OCI-LY7 (cell line): ENCODE measurements at regions not wholly inside any gene's neighbourhood (a gene's known extent, or its start where the extent isn't known, plus 50 kb on each side); places are given as distances from the start of the nearest gene placed in this dataset.

Experiments
- BruUV-seq: library from RNA; stranded (reverse); fragments of 400-500 nt; replicated peaks from 2 replicates; lab custom pipeline; 2021; lab: Mats Ljungman, UMichigan
- CTCF ChIA-PET: fragments of 300-600 bp; sonication (Branson Sonifier 250); formaldehyde crosslinking; loops from one replicate; lab custom pipeline; 2022; ENCODE audit warnings: antibody characterized with exemption; ENCODE audit not compliant: unreplicated experiment; lab: Charles Lee
- POLR2A ChIA-PET: fragments of 300-600 bp; sonication (Branson Sonifier 250); formaldehyde crosslinking; loops from one replicate; lab custom pipeline; 2022; ENCODE audit warnings: antibody characterized with exemption; lab: Charles Lee
- DNase-seq: peaks from one replicate; pipeline ENCODE4 v3.0.0-alpha.2; 2015; ENCODE audit warnings: low spot score
- H2AFZ ChIP-seq: fragments of 200-600 bp; sonication (generic), shearing (Covaris generic); 2 replicates; pipeline ENCODE4 v1.6.1; 2014; ENCODE audit warnings: mild to moderate bottlenecking, antibody characterized with exemption, low read length, moderate library complexity
- H3K27ac ChIP-seq: fragments of 200-600 bp; sonication (generic); 2 replicates; pipeline ENCODE4 v1.5.1; 2014; ENCODE audit warnings: mixed run types, low read depth, mild to moderate bottlenecking, moderate library complexity, low read length, inconsistent platforms; ENCODE audit not compliant: poor library complexity, severe bottlenecking
- H3K36me3 ChIP-seq: fragments of 200-600 bp; sonication (generic); 2 replicates; pipeline ENCODE4 v1.6.1; 2014; ENCODE audit warnings: mild to moderate bottlenecking, antibody characterized with exemption, low read length, moderate library complexity, mixed read lengths; ENCODE audit not compliant: insufficient read depth
- H3K4me1 ChIP-seq: fragments of 200-600 bp; sonication (generic); 2 replicates; pipeline ENCODE4 v1.5.1; 2014; ENCODE audit warnings: mild to moderate bottlenecking, low read length; ENCODE audit not compliant: insufficient read depth, poor library complexity, severe bottlenecking
- H3K4me2 ChIP-seq: fragments of 200-600 bp; sonication (generic); 2 replicates; pipeline ENCODE4 v1.6.1; 2014; ENCODE audit warnings: mild to moderate bottlenecking, low read length
- H3K4me3 ChIP-seq: fragments of 200-600 bp; sonication (generic); 2 replicates; pipeline ENCODE4 v1.5.1; 2014; ENCODE audit warnings: mild to moderate bottlenecking, low read depth, low read length; ENCODE audit not compliant: poor library complexity, severe bottlenecking
- H3K79me2 ChIP-seq: fragments of 200-600 bp; sonication (generic); 2 replicates; pipeline ENCODE4 v1.6.1; 2016; ENCODE audit warnings: low read depth, mild to moderate bottlenecking, low read length, moderate library complexity, mixed read lengths; ENCODE audit not compliant: insufficient read depth
- H3K9me2 ChIP-seq: fragments of 200-600 bp; sonication (generic); 2 replicates; pipeline ENCODE4 v1.6.1; 2016; ENCODE audit warnings: mild to moderate bottlenecking, low read length, mixed read lengths; ENCODE audit not compliant: insufficient read depth
- H3K9me3 ChIP-seq: fragments of 200-600 bp; sonication (generic); 2 replicates; pipeline ENCODE4 v1.6.1; 2014; ENCODE audit warnings: mild to moderate bottlenecking, mixed run types, low read length, mixed read lengths
- H4K20me1 ChIP-seq: fragments of 200-600 bp; sonication (generic); 2 replicates; pipeline ENCODE4 v1.6.1; 2014; ENCODE audit warnings: mild to moderate bottlenecking, antibody characterized with exemption, low read length, moderate library complexity, mixed read lengths; ENCODE audit not compliant: insufficient read depth
- EZH2phosphoT487 ChIP-seq: fragments of 200-600 bp; sonication (generic); IDR thresholded peaks from 2 replicates; pipeline ENCODE4 v1.6.1; 2018; ENCODE audit warnings: low read depth, borderline replicate concordance, mild to moderate bottlenecking, mixed run types, antibody characterized with exemption, low read length, moderate library complexity, mixed read lengths
- intact Hi-C: fragments of 100-400 bp; cut with micrococcal nuclease; formaldehyde crosslinking; loops from one replicate; pipeline ENCODE4 v1.10.0; 2022; ENCODE audit not compliant: unreplicated experiment
- TF ChIP-seq, protein P1 (sequence below): fragments of 200-600 bp; sonication (generic); conservative IDR thresholded peaks from 2 replicates; pipeline ENCODE4 v1.5.1; 2014; ENCODE audit warnings: mild to moderate bottlenecking, antibody characterized with exemption, low read length, moderate library complexity, mixed read lengths

DNA sequence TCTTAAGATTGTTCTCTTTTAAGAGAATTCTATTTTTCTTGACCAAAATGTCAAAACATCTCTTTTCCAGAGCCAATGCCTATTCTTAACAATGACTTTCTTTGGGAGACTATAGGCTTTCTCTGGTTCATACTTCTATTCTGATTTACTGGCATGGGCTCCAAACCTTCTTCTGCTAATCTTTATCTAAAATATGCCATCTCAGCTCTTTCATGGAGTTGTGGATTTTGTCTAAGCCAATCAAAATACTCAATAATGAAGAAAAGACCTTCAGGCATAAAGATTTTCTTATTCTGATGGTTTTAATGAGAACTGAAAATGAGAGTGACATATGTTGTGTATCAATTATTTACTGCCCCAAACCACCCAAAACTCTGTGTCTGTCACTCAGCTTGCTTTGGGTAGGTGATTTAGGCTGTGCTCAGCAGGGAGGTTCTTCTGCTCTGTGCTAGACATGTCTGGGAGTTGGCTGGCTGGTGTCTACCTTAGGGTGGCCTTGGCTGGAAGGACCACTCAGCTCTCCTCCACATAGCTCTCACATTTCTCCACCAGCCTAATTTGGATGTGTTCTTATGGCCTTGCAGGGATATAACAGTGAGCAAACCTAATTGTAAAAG lies 270.8 kb downstream of the PRDM2 start:
- no peaks in the 10 kb centered on the region for H3K9me2 ChIP-seq
- DNase-seq: no peak
- BruUV-seq: no TSS peak
- H3K4me1 ChIP-seq: no peaks in the 10 kb centered on the region
- no peaks in the 10 kb centered on the region for H3K9me3 ChIP-seq
- no peak overlapping the region for H3K4me3 ChIP-seq
- intact Hi-C loops: no loop called here
- CTCF ChIA-PET: no interaction called here
- H2AFZ ChIP-seq: no peak overlapping the region
- TF ChIP-seq, protein P1, sequence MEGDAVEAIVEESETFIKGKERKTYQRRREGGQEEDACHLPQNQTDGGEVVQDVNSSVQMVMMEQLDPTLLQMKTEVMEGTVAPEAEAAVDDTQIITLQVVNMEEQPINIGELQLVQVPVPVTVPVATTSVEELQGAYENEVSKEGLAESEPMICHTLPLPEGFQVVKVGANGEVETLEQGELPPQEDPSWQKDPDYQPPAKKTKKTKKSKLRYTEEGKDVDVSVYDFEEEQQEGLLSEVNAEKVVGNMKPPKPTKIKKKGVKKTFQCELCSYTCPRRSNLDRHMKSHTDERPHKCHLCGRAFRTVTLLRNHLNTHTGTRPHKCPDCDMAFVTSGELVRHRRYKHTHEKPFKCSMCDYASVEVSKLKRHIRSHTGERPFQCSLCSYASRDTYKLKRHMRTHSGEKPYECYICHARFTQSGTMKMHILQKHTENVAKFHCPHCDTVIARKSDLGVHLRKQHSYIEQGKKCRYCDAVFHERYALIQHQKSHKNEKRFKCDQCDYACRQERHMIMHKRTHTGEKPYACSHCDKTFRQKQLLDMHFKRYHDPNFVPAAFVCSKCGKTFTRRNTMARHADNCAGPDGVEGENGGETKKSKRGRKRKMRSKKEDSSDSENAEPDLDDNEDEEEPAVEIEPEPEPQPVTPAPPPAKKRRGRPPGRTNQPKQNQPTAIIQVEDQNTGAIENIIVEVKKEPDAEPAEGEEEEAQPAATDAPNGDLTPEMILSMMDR: no peak
- no peak for TF ChIP-seq EZH2phosphoT487
- POLR2A ChIA-PET: no interaction called here
- H3K79me2 ChIP-seq: no peaks in the 10 kb centered on the region
- no peak overlapping the region for H3K4me2 ChIP-seq
- no peaks in the 10 kb centered on the region for H4K20me1 ChIP-seq
- H3K36me3 ChIP-seq: no peaks in the 10 kb centered on the region
- H3K27ac ChIP-seq: no peak overlapping the region

GRCh38 chr1:13976485-13976884 lies 276.5 kb downstream of the PRDM2 start:
- Histone ChIP-seq H3K9me2 (no peaks in the 10 kb centered on the region), H3K4me3 (no peak overlapping the region), H3K9me3 (no peaks in the 10 kb centered on the region), H3K36me3 (no peaks in the 10 kb centered on the region), H2AFZ (no peak overlapping the region), H3K27ac (no peak overlapping the region), H3K4me1 (no peaks in the 10 kb centered on the region), H3K4me2 (no peak overlapping the region), H4K20me1 (no peaks in the 10 kb centered on the region), H3K79me2 (no peaks in the 10 kb centered on the region)
- CTCF ChIA-PET: no interaction called here
- DNase-seq: no peak
- POLR2A ChIA-PET: no interaction called here
- intact Hi-C loops: no loop called here
- BruUV-seq: no TSS peak
- TF ChIP-seq, protein P1: no peak
- no peak for TF ChIP-seq EZH2phosphoT487

GRCh38 chr1:13981142-13981541 lies 281.2 kb downstream of the PRDM2 start:
- Histone ChIP-seq H3K9me2 (no peaks in the 10 kb centered on the region), H3K4me2 (no peak overlapping the region), H2AFZ (no peak overlapping the region), H3K4me1 (no peaks in the 10 kb centered on the region), H3K9me3 (no peaks in the 10 kb centered on the region), H3K79me2 (no peaks in the 10 kb centered on the region), H4K20me1 (no peaks in the 10 kb centered on the region), H3K36me3 (no peaks in the 10 kb centered on the region), H3K4me3 (no peak overlapping the region), H3K27ac (no peak overlapping the region)
- no peak for TF ChIP-seq EZH2phosphoT487
- TF ChIP-seq, protein P1: no peak
- ChIA-PET POLR2A (no interaction called here), CTCF (no interaction called here)
- intact Hi-C loops: no loop called here
- no TSS peak for BruUV-seq
- no peak for DNase-seq
